Endothelial cell of umbilical vein (primary cell): ENCODE measurements at regions not wholly inside any gene's neighbourhood (a gene's known extent, or its start where the extent isn't known, plus 50 kb on each side); places are given as distances from the start of the nearest gene placed in this dataset.

Experiments used
- CTCF ChIP-seq, 2 donors: IDR thresholded peaks; 1 replicate in 1 of 2; 2 replicates in 1 of 2; pipeline ENCODE4 v1.5.1; 2011; ENCODE audit warnings: low read length in 2 of 2, mild to moderate bottlenecking in 2 of 2, moderate library complexity in 2 of 2, control low read depth in 1 of 2, inconsistent platforms in 1 of 2, low read depth in 1 of 2; ENCODE audit not compliant: insufficient read depth in 1 of 2; ENCODE audit errors: extremely low read depth in 1 of 2
- EZH2 ChIP-seq: IDR thresholded peaks from 2 replicates; pipeline ENCODE4 v1.6.1; 2012; ENCODE audit warnings: borderline replicate concordance, low read depth, mild to moderate bottlenecking, moderate library complexity, low read length, inconsistent platforms; ENCODE audit not compliant: severe bottlenecking
- FOS ChIP-seq: IDR thresholded peaks from 2 replicates; pipeline ENCODE4 v1.6.1; 2011; ENCODE audit warnings: mild to moderate bottlenecking, low read length, moderate library complexity, borderline replicate concordance; ENCODE audit not compliant: insufficient read depth
- GATA2 ChIP-seq: IDR thresholded peaks from 2 replicates; pipeline ENCODE4 v1.7.0; 2011; ENCODE audit warnings: low read depth, mild to moderate bottlenecking, moderate library complexity, mixed read lengths, low read length; ENCODE audit not compliant: insufficient read length, insufficient read depth
- JUN ChIP-seq: IDR thresholded peaks from 2 replicates; pipeline ENCODE4 v1.6.1; 2011; ENCODE audit warnings: borderline replicate concordance, low read depth; ENCODE audit not compliant: insufficient read length, insufficient read depth
- MAX ChIP-seq: IDR thresholded peaks from 2 replicates; pipeline ENCODE4 v1.6.1; 2011; ENCODE audit not compliant: insufficient read depth, insufficient read length
- MYC ChIP-seq: IDR thresholded peaks from one replicate; pipeline ENCODE4 v1.6.1; 2011; ENCODE audit warnings: mild to moderate bottlenecking, low read depth, low read length
- POLR2A ChIP-seq: IDR thresholded peaks from 2 replicates; pipeline ENCODE4 v1.6.1; 2012; ENCODE audit warnings: low read depth, mild to moderate bottlenecking, control low read depth, low read length
- POLR2AphosphoS5 ChIP-seq: IDR thresholded peaks from 2 replicates; pipeline ENCODE4 v1.6.1; 2012; ENCODE audit warnings: low read depth, mild to moderate bottlenecking, control low read depth, low read length, moderate library complexity; ENCODE audit not compliant: insufficient read depth

DNA sequence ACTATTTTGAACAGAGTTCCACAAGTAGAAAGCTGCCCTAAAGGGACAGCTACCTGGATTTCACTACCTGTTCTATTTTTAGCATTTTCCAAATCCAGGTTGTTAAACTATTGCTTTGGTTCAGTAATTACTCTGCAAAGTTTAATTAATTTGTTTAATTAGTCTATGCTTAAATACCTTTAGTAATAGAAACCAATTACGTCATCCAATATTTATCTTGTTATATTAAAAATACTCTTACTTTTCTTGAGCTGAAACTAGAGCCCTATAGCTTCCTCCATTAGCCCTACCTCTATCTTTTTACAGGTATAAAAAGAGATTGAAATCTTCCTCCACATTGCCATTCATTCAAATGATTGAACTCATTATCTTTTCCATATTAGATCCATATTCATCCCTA lies 514.6 kb downstream of the DSC3 start:
- TF ChIP-seq JUN (no peak), CTCF (IDR thresholded peaks at IDR 0.05; ENCODE audit: extremely low read depth in 1 of 2, insufficient read depth in 1 of 2, low read depth in 1 of 2, low read length in 2 of 2) (no peak), POLR2AphosphoS5 (no peak), POLR2A (no peak), MYC (no peak), EZH2 (no peak), FOS (no peak), MAX (no peak), GATA2 (no peak)
